SIG-M5 treated with dmso at 0.1 percent for 504 hours (cell line): ENCODE measurements at regions not wholly inside any gene's neighbourhood (a gene's known extent, or its start where the extent isn't known, plus 50 kb on each side); places are given as distances from the start of the nearest gene placed in this dataset.

Experiments used
- DNase-seq: peaks from one replicate; lab custom pipeline; 2025; ENCODE audit not compliant: unreplicated experiment; lab: John Stamatoyannopoulos, UW

DNA sequence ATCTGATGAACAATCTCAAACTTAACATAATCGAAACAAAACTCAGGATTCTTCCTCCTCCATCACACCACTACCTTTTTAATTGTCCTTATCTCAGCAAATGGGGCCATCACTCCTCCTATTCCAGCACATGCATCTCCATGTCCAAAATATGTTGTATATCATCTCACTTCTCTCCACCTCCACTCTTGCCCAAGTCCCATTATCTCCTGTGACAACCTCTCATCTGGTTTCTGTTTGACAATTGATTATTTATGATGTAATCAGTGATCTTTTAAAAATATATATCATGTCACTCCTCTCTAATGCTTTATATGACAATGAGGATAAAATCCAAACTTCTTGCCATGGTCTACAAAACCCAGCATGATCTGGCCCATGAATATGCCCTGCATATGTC lies 200.8 kb upstream of the HMGA2 start:
- DNase-seq: no peak

DNA sequence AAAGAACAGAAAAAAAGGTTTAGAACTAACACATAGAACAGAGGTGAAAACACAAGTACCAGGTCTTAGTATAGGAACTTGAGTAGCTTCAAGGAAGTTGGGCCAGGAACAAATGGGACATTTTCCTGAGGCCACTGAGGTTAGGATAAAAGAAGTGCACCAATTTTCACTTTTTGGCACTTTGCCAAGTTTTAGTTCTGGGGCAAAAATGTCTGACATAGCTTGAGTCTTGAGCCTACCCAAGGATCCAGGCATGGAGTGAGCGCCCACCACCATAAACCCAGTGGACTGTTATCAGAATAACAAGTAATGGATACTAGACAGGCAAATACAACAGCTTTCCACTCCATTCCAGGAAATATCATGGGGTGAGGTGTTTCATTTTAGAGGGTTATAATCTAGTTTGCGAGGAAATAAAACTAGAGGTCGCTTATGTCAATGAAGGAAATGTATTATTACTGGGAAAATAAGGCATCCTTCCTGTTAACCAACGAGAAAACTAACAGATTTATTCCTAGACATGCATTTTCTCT lies 199.7 kb upstream of the HMGA2 start:
- DNase-seq: no peak

DNA sequence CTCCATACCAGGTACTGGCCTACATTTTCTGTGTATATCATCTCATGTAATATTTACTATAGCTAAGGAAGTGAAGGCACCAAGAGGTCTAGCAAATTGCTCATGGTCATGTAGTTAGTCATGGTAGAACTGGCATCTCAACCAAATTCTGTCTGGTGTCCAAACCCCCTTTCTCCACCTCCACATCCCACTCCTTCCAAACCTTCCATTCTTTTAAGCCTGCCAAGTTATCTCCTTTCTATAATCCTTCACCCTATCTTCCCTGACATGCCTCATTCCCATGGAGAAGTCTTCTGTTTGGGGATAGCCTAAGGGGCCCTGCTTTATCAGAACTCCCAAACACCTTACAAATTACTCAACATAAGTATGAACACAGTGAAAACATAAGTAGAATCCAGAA lies 196.2 kb upstream of the HMGA2 start:
- no peak for DNase-seq

DNA sequence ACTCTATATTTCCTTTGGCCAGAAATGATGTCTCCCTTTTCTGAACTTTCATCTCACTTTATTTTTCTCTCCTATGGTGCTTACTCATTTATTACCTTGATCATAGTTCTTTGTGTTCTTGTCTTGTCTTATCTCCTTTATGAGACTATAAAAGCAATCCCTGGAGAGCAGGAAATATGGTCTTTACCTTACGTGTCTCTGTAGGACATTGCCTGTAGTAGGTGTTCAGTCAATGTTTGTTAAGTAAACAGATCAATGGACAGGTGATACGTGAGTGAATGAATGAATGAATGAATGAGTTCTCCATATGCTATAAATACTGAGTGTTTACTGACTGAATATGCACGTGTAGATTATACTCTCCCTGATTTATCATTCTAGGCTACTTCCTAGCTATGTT lies 193.7 kb upstream of the HMGA2 start:
- no peak for DNase-seq

DNA sequence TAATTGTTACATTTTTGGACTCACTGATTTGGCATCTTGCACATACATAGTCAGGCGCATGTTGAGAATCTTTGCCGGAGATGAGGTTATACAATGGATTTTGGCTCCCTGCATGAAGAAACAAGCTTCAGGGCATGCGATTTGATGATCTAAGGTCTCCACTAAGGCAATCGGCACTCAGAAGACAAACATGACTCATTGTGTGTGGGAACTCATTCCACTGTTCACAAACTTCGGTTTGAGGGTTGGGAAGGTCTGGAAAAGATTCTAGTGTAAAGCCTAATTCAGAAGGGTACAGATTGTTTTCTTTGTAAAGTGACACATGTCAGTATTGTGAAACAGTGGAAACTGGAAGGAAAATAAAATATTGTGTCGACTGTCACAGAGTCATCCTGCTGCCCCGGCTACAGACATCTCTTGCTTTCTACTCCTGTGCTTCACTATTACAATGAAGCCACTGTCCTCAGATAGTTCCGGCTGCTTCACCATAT lies 192.6 kb upstream of the HMGA2 start:
- peak; percentile 47 for DNase-seq

DNA sequence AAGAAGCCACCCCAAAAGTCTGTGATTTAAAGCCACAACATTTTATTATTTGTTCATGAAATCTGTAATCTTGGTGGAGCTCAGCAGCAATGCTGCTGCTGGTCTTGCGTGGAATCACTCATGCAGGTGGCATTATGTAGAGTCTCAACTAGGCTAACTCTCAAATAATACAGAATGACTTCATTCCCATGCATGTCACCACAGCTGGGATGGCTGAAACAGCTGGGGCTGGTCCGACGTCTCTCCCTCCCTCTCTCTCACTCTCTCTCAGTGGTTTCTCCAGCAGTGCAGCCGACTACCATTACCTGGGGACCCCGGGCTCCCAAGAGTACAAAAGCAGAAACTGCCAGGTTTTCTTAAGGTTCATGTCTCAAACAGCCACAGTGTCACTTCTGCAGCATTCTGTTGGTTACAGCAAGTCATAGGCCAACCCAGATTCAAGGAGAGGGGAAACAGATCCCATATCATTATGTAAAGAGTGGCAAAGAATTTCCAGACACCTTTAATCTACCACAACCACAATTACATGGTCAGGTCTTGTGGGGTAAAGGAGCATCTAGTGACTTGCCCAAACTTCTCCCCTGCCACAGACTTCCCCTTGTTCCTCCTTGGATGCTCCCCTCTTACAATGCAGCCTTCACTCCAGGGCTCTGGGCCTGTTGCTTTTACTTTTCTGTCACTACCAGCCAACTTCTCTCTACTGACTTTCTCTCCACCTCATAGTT lies 192.0 kb upstream of the HMGA2 start:
- no peak for DNase-seq

DNA sequence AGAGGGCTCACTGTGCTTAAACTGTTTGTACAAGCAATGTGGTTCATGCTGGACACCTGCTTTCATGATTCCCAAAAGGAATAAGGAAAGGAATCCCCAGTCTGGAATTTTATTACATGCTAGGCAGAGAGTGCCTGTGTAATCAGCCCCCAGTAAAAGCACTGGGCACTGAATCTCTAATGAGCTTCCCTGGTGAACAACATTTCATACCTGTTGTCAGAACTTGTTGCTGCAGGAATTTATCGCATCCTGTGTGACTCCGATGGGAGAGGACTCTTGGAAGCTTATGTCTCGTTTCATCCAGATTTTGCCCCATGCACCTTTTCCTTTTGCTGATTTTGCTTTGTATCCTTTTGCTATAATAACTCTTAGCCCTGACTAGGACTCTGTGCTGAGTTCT lies 190.2 kb upstream of the HMGA2 start:
- no peak for DNase-seq

DNA sequence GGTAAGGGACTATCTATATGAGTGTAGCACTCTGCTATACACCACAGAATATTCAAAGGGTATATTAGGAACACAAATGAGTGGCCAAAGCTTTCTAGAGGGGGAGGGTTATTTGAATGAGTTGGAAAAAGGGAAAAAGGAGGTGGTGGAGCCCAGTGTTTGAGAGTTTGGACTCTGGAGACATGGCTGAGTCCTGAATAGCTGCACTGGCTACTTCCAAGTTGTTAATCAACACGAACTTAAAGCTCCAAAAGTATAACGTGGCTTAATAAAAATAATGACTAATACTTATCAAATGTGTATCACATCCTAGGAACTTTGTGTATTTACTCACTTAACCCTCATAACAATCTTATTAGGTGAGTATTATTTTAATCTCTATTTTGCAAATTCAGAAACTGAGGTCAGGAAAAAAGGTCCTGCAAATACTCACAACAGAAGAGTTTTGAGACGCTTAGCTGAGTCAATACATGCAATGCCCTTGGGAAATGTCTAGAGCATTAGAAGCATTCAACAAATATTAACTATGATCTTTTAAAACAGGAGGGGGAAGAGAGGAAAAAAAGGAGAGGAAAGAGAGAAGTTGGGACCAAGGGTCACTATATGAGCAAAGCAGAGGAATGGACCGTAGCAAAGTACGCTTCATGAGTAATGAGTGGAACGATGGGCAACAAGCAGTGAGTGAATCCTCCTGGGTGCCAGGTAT lies 189.5 kb upstream of the HMGA2 start:
- DNase-seq: no peak

DNA sequence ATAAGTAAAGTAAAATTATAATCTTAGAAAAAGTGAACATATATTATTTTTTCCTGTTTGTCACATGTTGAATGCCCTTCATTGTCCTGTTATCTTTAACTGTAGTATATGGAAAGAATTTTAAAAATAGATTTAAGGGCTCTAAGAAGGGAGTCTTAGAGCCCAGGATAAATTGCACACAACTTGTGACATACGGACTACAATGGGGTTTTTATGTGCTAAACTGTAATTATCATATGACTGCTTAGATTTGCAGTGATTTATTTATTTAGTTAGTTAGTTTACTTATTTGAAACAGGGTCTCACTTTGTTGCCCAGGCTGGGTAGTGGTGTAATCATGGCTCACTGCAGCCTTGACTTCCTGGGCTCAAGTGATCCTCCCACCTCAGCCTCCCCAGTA lies 187.8 kb upstream of the HMGA2 start:
- DNase-seq: no peak

DNA sequence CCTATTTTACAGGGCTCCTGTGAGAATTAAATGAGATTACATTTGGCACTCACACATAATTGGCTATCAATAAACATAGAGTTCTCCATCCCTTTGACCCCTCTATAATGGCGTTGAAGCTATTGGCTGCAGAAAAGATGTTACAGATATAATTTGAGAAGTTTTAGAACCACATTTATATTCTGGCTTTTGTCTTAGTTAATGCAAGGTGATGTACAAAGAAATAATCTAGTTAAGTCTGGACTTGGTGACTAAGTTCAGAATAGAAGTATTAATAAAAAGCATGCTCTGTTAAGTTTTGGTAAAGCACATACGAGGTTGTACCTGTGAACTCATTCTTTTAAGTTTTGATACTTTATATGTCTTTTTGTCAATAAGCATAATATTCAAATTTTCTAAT lies 187.1 kb upstream of the HMGA2 start:
- DNase-seq: no peak

DNA sequence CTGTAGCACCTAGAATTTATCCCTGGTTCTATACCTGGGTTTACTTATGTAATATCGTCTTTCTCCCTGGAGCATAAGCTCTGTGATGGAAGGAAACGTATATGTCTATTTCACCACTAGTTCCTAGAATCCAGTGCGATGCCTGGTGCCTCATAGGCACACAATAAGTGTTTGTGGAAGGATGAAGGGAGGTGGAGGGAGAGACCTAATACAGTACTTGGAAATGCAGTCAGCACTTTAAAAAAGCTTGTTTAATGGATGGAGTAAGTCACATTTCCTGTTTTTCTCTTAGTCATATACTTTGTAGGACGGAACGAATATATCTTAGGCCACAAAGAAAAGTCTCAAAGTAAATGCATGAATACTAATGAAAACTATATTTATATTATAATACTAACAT lies 186.5 kb upstream of the HMGA2 start:
- DNase-seq: no peak

DNA sequence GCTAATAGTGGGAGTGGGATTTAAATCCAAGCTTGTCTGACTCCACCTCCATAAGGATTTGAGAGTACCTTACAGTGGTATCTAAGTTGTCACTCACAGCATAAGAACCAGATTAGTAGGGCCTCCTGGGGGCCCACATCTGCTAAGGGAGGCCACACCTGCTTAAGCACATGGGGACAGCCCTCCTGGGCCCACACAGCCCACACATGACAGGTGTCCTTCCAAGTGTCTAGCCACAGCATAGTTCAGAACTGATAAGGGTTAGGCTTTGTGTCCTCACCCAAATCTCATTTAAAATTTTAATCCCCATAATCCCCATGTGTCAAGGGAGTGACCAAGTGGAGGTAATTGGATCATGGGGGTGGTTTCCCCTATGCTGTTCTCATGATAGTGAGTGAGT lies 186.0 kb upstream of the HMGA2 start:
- no peak for DNase-seq

DNA sequence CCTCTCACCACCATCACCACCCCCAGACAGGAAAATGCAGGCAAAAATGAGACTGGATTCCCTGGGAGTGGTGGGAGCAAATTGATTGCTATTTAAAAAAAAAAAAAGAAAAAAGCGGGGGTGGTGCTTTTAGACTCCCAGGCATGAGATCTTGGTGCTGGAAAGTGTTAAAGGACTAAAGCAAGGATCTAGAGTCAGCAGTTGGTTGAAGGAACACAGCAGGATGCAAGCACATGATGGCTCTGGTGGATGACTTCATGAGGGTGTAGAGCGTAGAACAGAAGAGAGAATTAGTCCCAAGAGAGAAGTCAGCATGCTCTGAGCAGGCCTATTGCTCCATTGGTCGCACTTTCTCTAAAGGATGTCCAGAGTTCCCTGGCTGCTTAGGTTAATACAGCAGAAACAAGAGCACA lies 183.8 kb upstream of the HMGA2 start:
- no peak for DNase-seq

DNA sequence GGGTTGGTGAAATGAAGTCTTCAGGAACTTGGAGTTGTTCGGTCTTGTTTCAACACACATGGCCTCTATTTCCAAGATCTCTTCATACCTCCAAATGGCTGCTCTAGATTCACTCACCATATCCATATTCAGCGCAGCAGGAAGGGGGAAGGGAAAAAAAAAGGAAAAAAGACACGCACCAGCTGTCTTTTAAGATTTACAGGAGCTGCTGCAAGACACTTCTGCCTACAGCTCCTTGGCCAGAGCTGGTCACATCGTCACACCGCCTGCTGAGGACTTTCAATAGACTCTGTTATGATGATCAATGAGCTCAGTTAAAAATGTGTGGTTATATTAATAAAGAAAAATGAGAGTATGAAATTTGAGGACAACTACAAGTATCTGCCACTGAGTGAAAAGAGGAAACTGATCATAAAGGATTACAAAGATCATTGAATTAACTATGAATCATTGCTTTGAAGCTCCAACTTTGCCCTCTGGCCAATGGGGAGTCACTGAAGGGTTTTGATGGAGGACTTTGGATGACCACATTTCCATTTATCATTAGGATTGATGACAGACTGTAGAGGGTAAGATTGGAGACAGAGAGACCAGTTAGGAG lies 182.1 kb upstream of the HMGA2 start:
- DNase-seq: no peak

DNA sequence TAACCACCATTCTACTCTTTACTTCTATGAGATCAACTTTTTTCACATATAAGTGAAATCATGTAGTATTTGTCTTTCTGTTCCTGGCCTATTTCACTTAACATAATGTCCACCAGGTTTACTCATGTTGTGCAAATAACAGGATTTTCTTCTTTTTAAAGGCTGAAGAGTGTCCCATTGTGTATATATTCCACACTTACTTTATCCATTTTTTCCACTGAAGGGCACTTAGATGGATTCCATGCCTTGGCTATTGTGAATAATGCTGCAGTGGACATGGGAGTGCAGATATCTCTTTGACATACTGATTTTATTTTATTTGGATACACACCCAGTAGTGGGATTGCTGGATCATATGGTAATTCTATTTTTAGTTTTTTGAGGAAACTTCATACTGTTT lies 181.1 kb upstream of the HMGA2 start:
- DNase-seq: no peak

DNA sequence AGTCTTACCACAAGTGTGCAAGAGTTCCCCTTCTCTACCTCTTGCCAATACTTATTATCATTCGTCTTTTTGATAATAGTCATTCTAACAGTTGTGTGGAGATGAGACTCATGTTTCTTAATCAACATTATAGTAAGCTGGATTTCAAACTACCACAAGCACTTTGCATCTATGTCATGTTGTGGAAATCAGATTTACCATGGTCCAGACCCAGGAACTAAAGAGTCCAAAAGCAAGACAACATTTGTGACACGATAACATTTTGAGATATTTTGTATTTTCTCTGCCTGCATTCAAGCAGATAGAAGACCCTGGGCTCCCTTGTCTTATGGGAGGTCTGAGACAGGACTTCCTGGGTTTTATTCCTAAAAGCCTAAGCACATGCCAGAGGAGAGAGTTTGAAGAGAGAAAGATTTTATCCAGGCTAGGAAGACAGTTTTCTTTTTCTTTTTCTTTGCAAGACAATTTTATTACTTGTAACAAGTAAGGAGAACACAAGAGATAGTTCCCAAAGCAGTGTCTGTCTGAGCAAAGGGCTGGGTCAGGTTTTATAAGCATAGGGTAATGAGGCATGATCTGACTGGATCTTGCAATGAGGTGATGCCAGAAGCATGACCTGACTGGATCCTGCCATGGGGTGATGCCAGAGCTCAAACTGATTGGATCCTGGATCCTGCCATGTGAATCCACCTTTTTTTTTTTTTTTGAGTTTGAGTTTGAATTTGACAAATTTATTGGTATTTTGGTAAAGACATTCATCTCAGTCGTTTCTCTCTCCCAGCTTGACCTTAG lies 180.5 kb upstream of the HMGA2 start:
- DNase-seq: no peak

DNA sequence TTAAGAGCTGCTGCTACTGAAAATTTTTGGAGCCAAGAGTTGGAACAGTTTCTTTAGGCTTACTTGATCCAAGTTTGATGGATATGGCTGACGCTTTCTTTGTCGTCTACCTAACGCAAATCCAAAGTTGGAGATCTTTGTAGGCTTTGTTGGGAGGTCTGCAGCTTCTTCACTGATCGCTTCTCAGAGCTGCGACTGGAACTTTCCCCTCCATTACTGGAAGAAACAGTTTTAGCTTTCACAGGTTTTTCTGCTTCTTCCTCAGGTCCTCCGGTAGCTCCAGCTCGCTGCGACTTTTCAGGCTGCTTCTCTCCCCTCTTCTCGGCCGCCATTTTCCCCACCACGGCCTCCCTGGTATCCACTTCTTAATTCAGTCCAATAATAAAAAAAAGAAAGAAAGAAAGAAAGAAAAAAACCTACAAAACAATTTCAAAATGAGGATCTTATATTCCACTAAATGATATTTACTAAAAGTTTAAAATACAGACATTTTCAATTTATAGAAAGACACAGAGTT lies 178.1 kb upstream of the HMGA2 start:
- DNase-seq: no peak

DNA sequence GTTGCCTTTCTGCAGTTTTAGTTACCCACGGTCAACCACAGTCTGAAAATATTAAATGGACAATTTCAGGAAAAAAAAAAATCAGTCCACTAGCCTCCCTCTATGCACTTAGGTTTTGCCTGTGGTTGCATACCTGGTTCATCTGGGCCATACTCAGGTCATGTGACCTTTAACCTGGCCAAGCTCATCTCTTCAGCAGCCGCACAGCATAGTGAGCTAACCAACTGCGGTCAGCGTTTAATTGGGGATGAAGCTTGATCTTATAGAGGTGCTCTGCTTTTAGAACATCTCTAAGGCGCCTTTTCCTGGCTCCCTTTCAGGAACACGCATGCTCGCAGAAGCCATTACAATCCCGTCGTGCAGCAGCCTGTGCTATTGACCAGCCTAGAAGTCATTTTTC lies 177.2 kb upstream of the HMGA2 start:
- DNase-seq: no peak

DNA sequence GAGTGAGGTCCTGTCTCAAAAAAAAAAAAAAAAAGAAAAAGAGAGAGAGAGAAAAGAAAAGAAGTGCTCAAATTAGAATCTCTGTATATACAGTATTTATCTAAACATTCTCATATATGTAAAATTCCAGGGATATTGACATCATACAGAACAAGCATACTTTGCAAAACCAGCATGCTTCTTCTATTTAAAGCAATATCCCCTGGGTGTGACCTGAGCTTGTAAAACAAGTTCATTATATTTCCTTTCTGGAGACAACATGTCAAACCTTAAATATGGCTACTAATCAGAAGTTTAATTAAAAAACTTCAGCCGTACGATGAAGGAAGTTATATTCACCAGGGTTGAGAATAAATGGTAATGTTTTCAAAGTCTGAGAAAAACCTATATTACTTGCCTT lies 175.8 kb upstream of the HMGA2 start:
- no peak for DNase-seq

DNA sequence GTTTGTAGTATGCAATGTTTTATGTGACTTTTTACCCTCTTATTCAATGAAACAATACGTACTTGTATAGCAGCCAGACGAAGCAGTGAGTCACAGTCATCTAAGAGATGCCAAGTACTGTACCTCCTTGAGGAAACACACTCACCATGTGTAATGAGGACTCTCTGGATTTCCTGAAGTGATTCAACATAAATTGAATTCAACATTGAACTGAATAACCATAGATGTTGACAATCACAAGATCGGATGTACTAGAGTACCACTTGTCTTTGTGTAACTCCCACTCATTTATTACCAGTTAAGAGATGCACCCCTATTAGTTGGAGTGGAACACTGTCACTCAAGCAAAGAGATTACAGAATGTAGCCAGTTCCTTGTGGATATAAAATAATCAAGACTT lies 175.2 kb upstream of the HMGA2 start:
- DNase-seq: no peak

DNA sequence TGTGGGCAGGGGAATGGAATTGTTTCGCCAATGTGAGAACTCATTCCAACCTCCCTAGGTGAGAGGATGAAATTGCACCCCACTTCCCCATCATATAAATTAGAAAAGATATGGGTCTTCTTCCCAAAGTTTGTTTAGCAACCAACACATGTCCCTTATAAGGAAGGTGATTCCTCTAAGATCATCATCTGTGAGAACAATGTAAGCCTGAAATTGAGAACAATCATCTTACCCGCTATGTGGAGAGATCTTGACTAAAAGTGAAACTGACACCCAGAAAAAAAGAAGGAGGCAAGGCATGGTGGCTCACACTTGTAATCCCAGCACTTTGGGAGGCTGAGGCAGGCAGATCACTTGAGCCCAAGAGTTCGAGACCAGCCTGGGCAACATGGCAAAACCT lies 173.2 kb upstream of the HMGA2 start:
- no peak for DNase-seq
